HepG2 (cell line): ENCODE measurements at regions not wholly inside any gene's neighbourhood (a gene's known extent, or its start where the extent isn't known, plus 50 kb on each side); places are given as distances from the start of the nearest gene placed in this dataset.

Experiments used
- ATAC-seq: fragments of 200-7000 bp; cut with Tn5 transposase; 3 replicates; pipeline ENCODE4 v1.9.1; 2020; ENCODE audit warnings: mild to moderate bottlenecking, moderate library complexity
- BruUV-seq: library from RNA; stranded (reverse); fragments of 400-500 nt; replicated peaks from 2 replicates; lab custom pipeline; 2021; lab: Mats Ljungman, UMichigan
- CTCF ChIA-PET: fragments of 300-600 bp; formaldehyde crosslinking; extraction: SDS; loops from one replicate; lab custom pipeline; 2021; ENCODE audit warnings: low total read pairs, inconsistent platforms, low intra/inter-chr PET ratio; lab: Yijun Ruan, JAX
- POLR2A ChIA-PET: fragments of 350-600 bp; sonication (Branson Sonifier 250); formaldehyde crosslinking; loops from one replicate; lab custom pipeline; 2020; ENCODE audit warnings: antibody characterized with exemption, inconsistent platforms; lab: Yijun Ruan, JAX
- DNase-seq: peaks from one replicate; pipeline ENCODE4 v3.0.0-alpha.2; 2015; ENCODE audit warnings: low spot score
- FAIRE-seq: peaks from 3 replicates; lab custom pipeline; 2011; peaks lifted over from hg19 to GRCh38; lab: Jason Lieb, UNC
- H2AFZ ChIP-seq: one replicate; pipeline ENCODE4 v1.6.1; 2011; ENCODE audit warnings: low read length, inconsistent platforms
- H3K27ac ChIP-seq: fragments of 300-600 bp; 3 replicates; pipeline ENCODE4 v1.8.0; 2011; ENCODE audit warnings: mixed run types, mild to moderate bottlenecking, mixed read lengths, low read length, inconsistent platforms; ENCODE audit not compliant: insufficient read depth; ENCODE audit errors: extremely low read length
- H3K27me3 ChIP-seq, 2 experiments: fragments of 200-600 bp in 1 of 2; 2 replicates in 1 of 2; 3 replicates in 1 of 2; pipeline versions ENCODE4 v1.6.0 to v1.8.0; 2011; ENCODE audit warnings: low read length in 2 of 2, mild to moderate bottlenecking in 2 of 2, moderate library complexity in 2 of 2, inconsistent platforms in 1 of 2; ENCODE audit not compliant: insufficient read depth in 2 of 2, control insufficient read depth in 1 of 2
- H3K36me3 ChIP-seq, 2 experiments: fragments of 200-600 bp in 1 of 2; replicated peaks in 1 of 2; 2 replicates in 1 of 2; 3 replicates in 1 of 2; pipeline versions ENCODE4 v1.5.1 to v1.8.0; 2011; ENCODE audit warnings: low read length in 2 of 2, inconsistent platforms in 1 of 2; ENCODE audit not compliant: insufficient read depth in 2 of 2, control insufficient read depth in 1 of 2
- H3K4me1 ChIP-seq: 2 replicates; pipeline ENCODE4 v1.5.1; 2012; ENCODE audit warnings: low read length, inconsistent platforms; ENCODE audit not compliant: insufficient read depth
- H3K4me2 ChIP-seq: 2 replicates; pipeline ENCODE4 v1.6.0; 2011; ENCODE audit warnings: low read depth, low read length, inconsistent platforms
- H3K4me3 ChIP-seq, 3 experiments: fragments of 200-600 bp in 1 of 3; sonication (generic), shearing (Covaris generic) in 1 of 3; replicated peaks in 1 of 3; 2 replicates each; pipeline ENCODE4 v1.5.1; 2011 to 2016; ENCODE audit warnings: low read length in 3 of 3, inconsistent platforms in 2 of 3, low read depth in 2 of 3, mild to moderate bottlenecking in 2 of 3, control low read depth in 1 of 3, mixed read lengths in 1 of 3; ENCODE audit not compliant: insufficient read depth in 1 of 3
- H3K79me2 ChIP-seq: one replicate; pipeline ENCODE4 v1.6.1; 2011; ENCODE audit warnings: low read length, inconsistent platforms; ENCODE audit not compliant: insufficient read depth
- H3K9ac ChIP-seq: 2 replicates; pipeline ENCODE4 v1.6.0; 2011; ENCODE audit warnings: mild to moderate bottlenecking, low read depth, low read length, inconsistent platforms; ENCODE audit not compliant: insufficient read depth
- H3K9me3 ChIP-seq: 2 replicates; pipeline ENCODE4 v1.5.1; 2012; ENCODE audit warnings: mild to moderate bottlenecking, low read length
- H4K20me1 ChIP-seq: 2 replicates; pipeline ENCODE4 v1.6.0; 2011; ENCODE audit warnings: inconsistent platforms, mild to moderate bottlenecking, low read length, moderate library complexity; ENCODE audit not compliant: insufficient read depth
- ATAD3A ChIP-seq: sonication (generic); formaldehyde crosslinking; IDR thresholded peaks from 2 replicates; pipeline ENCODE4 v1.4.0; 2020; ENCODE audit warnings: missing genetic modification reagents
- ATF4 ChIP-seq, 2 experiments: fragments of 450-650 bp in 1 of 2; sonication (generic) in 1 of 2; formaldehyde crosslinking; IDR thresholded peaks; 2 replicates each; pipeline versions ENCODE4 v1.5.0 to v1.8.0; 2020 to 2022; ENCODE audit warnings: mild to moderate bottlenecking in 1 of 2, missing genetic modification reagents in 1 of 2
- DNMT3B ChIP-seq: conservative IDR thresholded peaks from 2 replicates; pipeline ENCODE4 v1.6.1; 2016; ENCODE audit warnings: missing biosample characterization, control low read depth
- FLYWCH1 ChIP-seq: sonication (generic); formaldehyde crosslinking; IDR thresholded peaks from 2 replicates; pipeline ENCODE4 v1.8.1; 2023; ENCODE audit warnings: mild to moderate bottlenecking, missing genetic modification reagents
- HBP1 ChIP-seq: IDR thresholded peaks from 2 replicates; pipeline ENCODE4 v1.6.1; 2016; ENCODE audit warnings: low read depth, control low read depth
- HNF1B ChIP-seq: sonication (generic); formaldehyde crosslinking; IDR thresholded peaks from 2 replicates; pipeline ENCODE4 v1.5.1; 2020; ENCODE audit warnings: mild to moderate bottlenecking, moderate library complexity, missing genetic modification reagents
- JARID2 ChIP-seq: sonication (generic); formaldehyde crosslinking; IDR thresholded peaks from 2 replicates; pipeline ENCODE4 v1.8.1; 2023; ENCODE audit warnings: missing genetic modification reagents, inconsistent platforms; ENCODE audit not compliant: insufficient replicate concordance
- KLF6 ChIP-seq: IDR thresholded peaks from 2 replicates; pipeline ENCODE4 v1.8.0; 2016; ENCODE audit warnings: missing biosample characterization, missing genetic modification reagents
- PTBP1 ChIP-seq: fragments of 200-400 bp; formaldehyde crosslinking; IDR thresholded peaks from 2 replicates; pipeline ENCODE4 v1.6.1; 2018; ENCODE audit warnings: low read length, low read depth; ENCODE audit not compliant: poor library complexity, severe bottlenecking
- SKIL ChIP-seq: sonication (generic); formaldehyde crosslinking; IDR thresholded peaks from 2 replicates; pipeline ENCODE4 v1.8.0; 2022; ENCODE audit warnings: missing genetic modification reagents, mild to moderate bottlenecking, moderate library complexity, borderline replicate concordance
- TBP ChIP-seq: sonication (generic); formaldehyde crosslinking; IDR thresholded peaks from 2 replicates; pipeline ENCODE4 v1.5.0; 2020; ENCODE audit warnings: missing genetic modification reagents
- ZBTB3 ChIP-seq: sonication (generic); formaldehyde crosslinking; IDR thresholded peaks from 2 replicates; pipeline ENCODE4 v1.4.0; 2020; ENCODE audit warnings: low read depth, mild to moderate bottlenecking, moderate library complexity, missing genetic modification reagents, borderline replicate concordance
- ZMAT3 ChIP-seq: sonication (generic); formaldehyde crosslinking; conservative IDR thresholded peaks from 2 replicates; pipeline ENCODE4 v1.7.0; 2021; ENCODE audit warnings: missing genetic modification reagents
- ZMYM3 ChIP-seq: sonication (generic); formaldehyde crosslinking; IDR thresholded peaks from 2 replicates; pipeline ENCODE4 v1.5.1; 2020; ENCODE audit warnings: mild to moderate bottlenecking, missing genetic modification reagents
- ZNF333 ChIP-seq: sonication (generic); formaldehyde crosslinking; IDR thresholded peaks from 2 replicates; pipeline ENCODE4 v1.4.0; 2020; ENCODE audit warnings: mild to moderate bottlenecking, missing genetic modification reagents, borderline replicate concordance
- ZNF451 ChIP-seq: sonication (generic); formaldehyde crosslinking; IDR thresholded peaks from 2 replicates; pipeline ENCODE4 v1.5.0; 2020; ENCODE audit warnings: mild to moderate bottlenecking, missing genetic modification reagents
- ZSCAN29 ChIP-seq: sonication (generic); formaldehyde crosslinking; conservative IDR thresholded peaks from 2 replicates; pipeline ENCODE4 v1.4.0; 2020; ENCODE audit warnings: mild to moderate bottlenecking, missing genetic modification reagents
- WGBS: methylation state at CpG from one replicate; pipeline ENCODE4 v1.1.6; 2017; ENCODE audit warnings: low lambda C conversion rate; 5-methylcytosine and 5-hydroxymethylcytosine counted together
- in situ Hi-C: cut with HindIII; loops from 2 replicates; pipeline ENCODE4 v1.10.0; 2017; ENCODE audit warnings: low pct_unique_long_range_greater_than_20kb; ENCODE audit not compliant: extremely low pct_ligation_motif_present
- intact Hi-C: fragments of 100-400 bp; cut with micrococcal nuclease; formaldehyde crosslinking; loops from one replicate; pipeline ENCODE4 v1.10.0; 2022; ENCODE audit not compliant: unreplicated experiment

GRCh38 chr1:47495176-47495713 is 57.4 kb downstream of the FOXD2 start (continued):
- TF ChIP-seq SKIL = no peak

- ATAC-seq (no peak), FAIRE-seq (no peak), DNase-seq (no peak)
- Histone ChIP-seq H3K27me3 (peaks cover 0 to 34% of the 10 kb centered on the region in 2 experiments; a peak in 3 of 5 replicates), H3K9me3 (no peaks in the 10 kb centered on the region), H3K79me2 (no peaks in the 10 kb centered on the region), H4K20me1 (no peaks in the 10 kb centered on the region), H3K27ac (no peak overlapping the region), H3K9ac (no peak overlapping the region), H3K36me3 (no peaks in the 10 kb centered on the region), H3K4me3 (no peak overlapping the region), H2AFZ (no peak overlapping the region), H3K4me2 (no peak overlapping the region), H3K4me1 (no peaks in the 10 kb centered on the region)
- in situ Hi-C loops = no loop called here
- BruUV-seq = no TSS peak
- no peak for TF ChIP-seq ATAD3A (CRISPR knock-in tag)
- no peak for TF ChIP-seq TBP (CRISPR knock-in tag)
- no peak for TF ChIP-seq JARID2
- no peak for TF ChIP-seq ZSCAN29 (CRISPR knock-in tag)
- TF ChIP-seq ZMYM3 (CRISPR knock-in tag) = no peak
- no peak for TF ChIP-seq DNMT3B (CRISPR knock-in tag)
- no peak for TF ChIP-seq KLF6 (CRISPR knock-in tag)
- TF ChIP-seq ZNF451 (CRISPR knock-in tag) = no peak
- no peak for TF ChIP-seq ZNF333 (CRISPR knock-in tag)
- TF ChIP-seq PTBP1 = no peak
- no peak for TF ChIP-seq ZBTB3 (CRISPR knock-in tag)
- no peak for TF ChIP-seq HBP1 (CRISPR knock-in tag)
- no peak for TF ChIP-seq FLYWCH1 (CRISPR knock-in tag)
- TF ChIP-seq ZMAT3 (CRISPR knock-in tag) = no peak
- no peak for TF ChIP-seq ATF4 (CRISPR knock-in tag; IDR thresholded peaks at IDR 0.05)
- no peak for TF ChIP-seq HNF1B (CRISPR knock-in tag)
- ChIA-PET CTCF (no interaction called here), POLR2A (no interaction called here)
- 49% methylated on average over 3 of the region's 3 CpGs for WGBS
- intact Hi-C loops = no loop called here
Measured at GRCh38 chr1:47498551-47498950, 60.7 kb downstream of the FOXD2 start.
